Astrocyte (in vitro differentiated cells and primary cell): ENCODE measurements at regions not wholly inside any gene's neighbourhood (a gene's known extent, or its start where the extent isn't known, plus 50 kb on each side); places are given as distances from the start of the nearest gene placed in this dataset.

ENCODE experiments used
- CTCF ChIP-seq: IDR thresholded peaks from 2 replicates; pipeline ENCODE4 v1.5.1; 2011; ENCODE audit warnings: low read depth, mild to moderate bottlenecking, inconsistent platforms, low read length, moderate library complexity; ENCODE audit not compliant: insufficient read depth
- EZH2 ChIP-seq: IDR thresholded peaks from 2 replicates; pipeline ENCODE4 v1.6.1; 2012; ENCODE audit warnings: mild to moderate bottlenecking, low read length, inconsistent platforms; ENCODE audit not compliant: insufficient read depth

- no peak for TF ChIP-seq CTCF
- no peak for TF ChIP-seq EZH2
These were observed 435.4 kb downstream of the SETD4 start for GRCh38 chr21:35624901-35625300.
